Peyer's patch (tissue), 4 donors: ENCODE measurements at regions not wholly inside any gene's neighbourhood (a gene's known extent, or its start where the extent isn't known, plus 50 kb on each side); places are given as distances from the start of the nearest gene placed in this dataset.

ENCODE experiments used
- DNase-seq, 3 donors: peaks; one replicate each; pipeline ENCODE4 v3.0.0-alpha.2; 2017 to 2019
- H3K27ac ChIP-seq, 4 donors: fragments of 200-600 bp; sonication (generic); one replicate each; pipeline ENCODE4 v1.5.1; 2016 to 2019
- H3K27me3 ChIP-seq, 2 donors: fragments of 200-600 bp; sonication (generic); one replicate each; pipeline ENCODE4 v1.5.1; 2019
- H3K36me3 ChIP-seq, 3 donors: fragments of 200-600 bp; sonication (generic); one replicate each; pipeline ENCODE4 v1.5.1; 2016 to 2019
- H3K4me1 ChIP-seq, 4 donors: fragments of 200-600 bp; sonication (generic); one replicate each; pipeline ENCODE4 v1.5.1; 2016 to 2019
- H3K4me3 ChIP-seq, 4 donors: fragments of 200-600 bp; sonication (generic); 1 replicate in 3 of 4; 2 replicates in 1 of 4; pipeline ENCODE4 v1.5.1; 2016 to 2019; ENCODE audit warnings: mild to moderate bottlenecking in 1 of 4
- H3K9me3 ChIP-seq, 4 donors: fragments of 200-600 bp; sonication (generic); one replicate each; pipeline ENCODE4 v1.5.1; 2016 to 2019; ENCODE audit warnings: mild to moderate bottlenecking in 1 of 4
- POLR2A ChIP-seq, 2 donors: fragments of 450-650 bp; IDR thresholded peaks; one replicate each; pipeline ENCODE4 v1.5.1; 2017; ENCODE audit warnings: antibody characterized with exemption in 2 of 2, mild to moderate bottlenecking in 2 of 2, moderate library complexity in 2 of 2
- TF ChIP-seq, protein P1 (sequence below), 6 experiments: fragments of 450-650 bp in 4 of 6; fragments of 200-600 bp in 2 of 6; sonication (generic) in 1 of 6; IDR thresholded peaks; one replicate each; pipeline ENCODE4 v1.5.1; 2017 to 2019; ENCODE audit warnings: antibody characterized with exemption in 6 of 6, mild to moderate bottlenecking in 3 of 6, moderate library complexity in 1 of 6

DNA sequence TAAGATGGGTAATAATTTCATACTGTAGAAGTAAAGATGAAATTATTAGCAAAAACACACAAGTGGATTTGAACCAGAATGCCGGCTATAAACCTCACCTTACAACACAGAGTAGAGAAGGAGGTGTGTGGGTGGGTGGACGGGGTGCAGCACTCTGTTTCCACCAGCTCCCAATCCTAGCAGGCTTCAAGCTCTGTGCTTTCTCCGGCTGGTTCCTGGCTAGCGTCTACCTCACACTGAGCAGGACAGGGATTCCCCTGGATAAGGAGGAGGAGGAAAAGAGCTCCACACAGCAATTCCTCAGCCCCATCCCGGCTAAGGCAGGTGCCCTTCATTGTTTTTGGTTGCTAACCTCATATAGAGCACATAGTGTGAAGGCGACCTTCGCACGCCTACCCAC, 453.3 kb downstream of the C6orf118 start:
- DNase-seq, result no peak
- H3K36me3 ChIP-seq, result no peaks in the 10 kb centered on the region
- H3K4me1 ChIP-seq, result no peaks in the 10 kb centered on the region
- no peak overlapping the region for H3K4me3 ChIP-seq
- no peak overlapping the region for H3K27ac ChIP-seq
- H3K9me3 ChIP-seq, result no peaks in the 10 kb centered on the region
- no peaks in the 10 kb centered on the region for H3K27me3 ChIP-seq
- TF ChIP-seq, protein P1, sequence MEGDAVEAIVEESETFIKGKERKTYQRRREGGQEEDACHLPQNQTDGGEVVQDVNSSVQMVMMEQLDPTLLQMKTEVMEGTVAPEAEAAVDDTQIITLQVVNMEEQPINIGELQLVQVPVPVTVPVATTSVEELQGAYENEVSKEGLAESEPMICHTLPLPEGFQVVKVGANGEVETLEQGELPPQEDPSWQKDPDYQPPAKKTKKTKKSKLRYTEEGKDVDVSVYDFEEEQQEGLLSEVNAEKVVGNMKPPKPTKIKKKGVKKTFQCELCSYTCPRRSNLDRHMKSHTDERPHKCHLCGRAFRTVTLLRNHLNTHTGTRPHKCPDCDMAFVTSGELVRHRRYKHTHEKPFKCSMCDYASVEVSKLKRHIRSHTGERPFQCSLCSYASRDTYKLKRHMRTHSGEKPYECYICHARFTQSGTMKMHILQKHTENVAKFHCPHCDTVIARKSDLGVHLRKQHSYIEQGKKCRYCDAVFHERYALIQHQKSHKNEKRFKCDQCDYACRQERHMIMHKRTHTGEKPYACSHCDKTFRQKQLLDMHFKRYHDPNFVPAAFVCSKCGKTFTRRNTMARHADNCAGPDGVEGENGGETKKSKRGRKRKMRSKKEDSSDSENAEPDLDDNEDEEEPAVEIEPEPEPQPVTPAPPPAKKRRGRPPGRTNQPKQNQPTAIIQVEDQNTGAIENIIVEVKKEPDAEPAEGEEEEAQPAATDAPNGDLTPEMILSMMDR (IDR thresholded peaks at IDR 0.05), result no peak
- no peak for TF ChIP-seq POLR2A (IDR thresholded peaks at IDR 0.05)

DNA sequence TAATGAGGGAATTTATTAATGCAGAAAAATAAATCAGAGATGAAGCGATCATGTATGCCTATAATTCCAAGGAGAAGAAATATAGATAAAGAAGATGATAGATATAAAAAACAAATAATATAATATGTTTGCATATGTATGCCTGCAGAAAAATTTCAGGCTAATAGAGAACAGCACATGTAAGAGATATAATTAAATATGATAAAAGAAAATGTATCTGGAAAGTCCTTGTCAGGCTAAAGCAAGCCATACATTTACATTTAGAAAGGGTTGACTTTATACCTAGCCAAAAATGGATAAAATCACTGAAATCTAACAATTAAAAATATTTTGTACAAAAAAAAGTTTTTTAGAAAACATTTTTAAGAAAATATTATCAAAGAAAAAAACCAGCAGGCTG, 454.1 kb downstream of the C6orf118 start:
- no peak for DNase-seq
- H3K36me3 ChIP-seq, result no peaks in the 10 kb centered on the region

DNA sequence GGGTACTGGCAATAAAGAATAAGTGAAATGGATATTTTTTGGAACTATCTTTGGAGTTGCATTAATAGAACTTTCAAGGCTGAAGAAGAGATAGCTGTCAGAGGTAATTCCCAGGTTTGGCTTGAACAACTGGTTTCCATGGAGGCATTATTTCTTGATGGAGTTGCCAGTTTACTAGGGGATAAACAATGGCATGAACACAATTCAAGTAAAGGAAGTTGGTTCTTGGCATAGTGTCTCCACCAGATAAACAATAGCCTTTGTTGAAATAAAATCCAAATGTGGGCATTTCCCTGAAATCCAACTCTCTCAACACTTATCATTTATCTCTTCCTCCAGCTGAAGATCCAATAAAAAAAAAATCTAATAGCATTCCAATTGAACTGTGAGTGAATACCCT, 454.9 kb downstream of the C6orf118 start:
- no peak overlapping the region for H3K4me3 ChIP-seq
- no peak overlapping the region for H3K27ac ChIP-seq
- H3K27me3 ChIP-seq, result no peaks in the 10 kb centered on the region
- H3K4me1 ChIP-seq, result no peaks in the 10 kb centered on the region
- H3K36me3 ChIP-seq, result no peaks in the 10 kb centered on the region
- no peak for DNase-seq
- no peak for TF ChIP-seq POLR2A (IDR thresholded peaks at IDR 0.05)
- TF ChIP-seq, protein P1 (IDR thresholded peaks at IDR 0.05), result no peak
- no peaks in the 10 kb centered on the region for H3K9me3 ChIP-seq

More for the DNA sequence above, 454.1 kb downstream of the C6orf118 start:
- H3K4me1 ChIP-seq, result no peaks in the 10 kb centered on the region
- H3K27me3 ChIP-seq, result no peaks in the 10 kb centered on the region
- H3K9me3 ChIP-seq, result no peaks in the 10 kb centered on the region
- no peak overlapping the region for H3K27ac ChIP-seq
- H3K4me3 ChIP-seq, result no peak overlapping the region
- no peak for TF ChIP-seq POLR2A (IDR thresholded peaks at IDR 0.05)
- TF ChIP-seq, protein P1 (IDR thresholded peaks at IDR 0.05), result no peak

DNA sequence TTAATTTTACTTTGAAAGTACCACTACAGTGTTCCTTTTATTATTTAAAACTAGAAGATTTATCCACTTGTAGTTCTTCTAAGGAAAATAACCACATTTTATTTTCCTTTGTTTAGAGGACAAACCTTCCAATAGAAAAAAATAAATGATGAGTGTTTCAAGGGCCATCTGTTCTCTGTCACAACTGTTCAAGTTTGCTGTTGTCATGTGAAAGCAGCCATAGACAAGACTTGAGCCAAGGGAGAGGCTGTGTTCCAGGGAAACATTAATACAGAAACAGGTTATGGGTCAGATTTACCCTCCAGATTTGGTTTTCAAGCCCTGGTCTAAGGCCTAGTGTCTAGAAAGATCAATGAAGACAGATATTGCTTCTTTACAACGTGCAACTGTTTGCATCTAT, 463.6 kb downstream of the C6orf118 start:
- Histone ChIP-seq H3K4me3 (no peak overlapping the region), H3K4me1 (no peaks in the 10 kb centered on the region), H3K9me3 (peaks cover 0 to 3% (median 0%) of the 10 kb centered on the region in 4 donors), H3K27me3 (no peaks in the 10 kb centered on the region), H3K36me3 (no peaks in the 10 kb centered on the region), H3K27ac (no peak overlapping the region)
- no peak for DNase-seq
- no peak for TF ChIP-seq POLR2A (IDR thresholded peaks at IDR 0.05)
- TF ChIP-seq, protein P1 (IDR thresholded peaks at IDR 0.05), result no peak

DNA sequence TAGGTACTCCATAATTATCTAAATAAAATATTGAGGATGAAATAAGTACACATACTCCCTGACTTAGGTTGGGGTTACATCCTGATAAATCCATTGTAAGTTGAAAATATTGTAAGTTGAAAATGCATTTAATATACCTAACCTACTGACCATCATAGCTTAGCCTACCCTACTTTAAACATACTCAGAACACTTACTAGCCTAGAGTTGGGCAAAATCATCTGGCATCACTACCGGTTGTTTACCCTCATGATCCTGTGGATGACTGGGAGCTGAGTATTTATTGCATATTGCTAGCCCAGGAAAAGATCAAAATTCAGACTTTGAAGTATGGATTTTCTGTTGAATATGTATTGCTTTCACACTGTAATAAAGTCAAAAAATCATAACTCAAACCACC, 467.3 kb downstream of the C6orf118 start:
- Histone ChIP-seq H3K27ac (no peak overlapping the region), H3K27me3 (no peaks in the 10 kb centered on the region), H3K9me3 (no peaks in the 10 kb centered on the region), H3K4me1 (no peaks in the 10 kb centered on the region), H3K36me3 (no peaks in the 10 kb centered on the region), H3K4me3 (no peak overlapping the region)
- TF ChIP-seq POLR2A (IDR thresholded peaks at IDR 0.05), result no peak
- TF ChIP-seq, protein P1 (IDR thresholded peaks at IDR 0.05), result no peak
- DNase-seq, result no peak

DNA sequence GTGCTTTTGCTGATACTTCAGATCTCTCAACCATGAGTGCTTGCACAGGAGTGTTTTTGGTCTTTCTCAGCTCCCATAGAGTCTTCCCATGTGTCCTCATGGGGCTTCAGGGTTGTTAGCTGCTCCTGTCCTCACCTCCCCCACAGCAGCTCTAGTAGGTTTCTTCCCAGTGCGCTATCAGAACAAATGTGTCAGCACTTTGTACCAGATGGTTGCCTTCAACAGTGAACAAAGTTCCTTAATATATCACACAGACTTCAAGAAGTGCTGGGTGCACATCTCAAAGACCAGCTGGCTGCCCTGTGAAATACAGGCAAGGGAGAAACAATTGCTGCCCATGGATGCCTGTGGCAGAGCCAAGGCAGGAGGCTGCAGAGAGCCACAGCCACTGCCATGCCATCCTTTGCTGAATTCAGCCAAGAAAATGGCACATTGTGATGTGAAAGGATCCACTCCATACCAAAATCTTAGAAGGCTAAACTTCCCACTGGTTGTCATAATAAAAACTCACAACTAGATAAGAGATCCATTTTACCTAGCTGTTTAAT, 471.3 kb downstream of the C6orf118 start:
- Histone ChIP-seq H3K4me3 (no peak overlapping the region), H3K27ac (no peak overlapping the region), H3K4me1 (no peaks in the 10 kb centered on the region), H3K27me3 (no peaks in the 10 kb centered on the region), H3K36me3 (no peaks in the 10 kb centered on the region), H3K9me3 (no peaks in the 10 kb centered on the region)
- no peak for DNase-seq
- TF ChIP-seq POLR2A (IDR thresholded peaks at IDR 0.05), result no peak
- TF ChIP-seq, protein P1 (IDR thresholded peaks at IDR 0.05), result no peak
